ENCODE measurements at regions not wholly inside any gene's neighbourhood (a gene's known extent, or its start where the extent isn't known, plus 50 kb on each side); places are given as distances from the start of the nearest gene placed in this dataset.

- Mint-ChIP-seq H3K27me3 (ENCODE audit: low read depth) (no peaks in the 10 kb centered on the region), H3K36me3 (ENCODE audit: insufficient read depth in 2 of 2) (no peaks in the 10 kb centered on the region), H3K27ac (no peak overlapping the region), H3K4me1 (ENCODE audit: low read depth) (no peaks in the 10 kb centered on the region), H3K4me3 (no peak overlapping the region), H3K9me3 (no peaks in the 10 kb centered on the region)
- no peak for DNase-seq
- ATAC-seq (replicated peaks in 1 of 2): no peak
Observed at GRCh38 chr4:100804576-100805360, 286.9 kb upstream of the EMCN start.

- Mint-ChIP-seq H3K9me3 (no peaks in the 10 kb centered on the region), H3K27me3 (ENCODE audit: low read depth) (no peaks in the 10 kb centered on the region), H3K4me1 (ENCODE audit: low read depth) (no peaks in the 10 kb centered on the region), H3K27ac (no peak overlapping the region), H3K4me3 (no peak overlapping the region), H3K36me3 (ENCODE audit: insufficient read depth in 2 of 2) (no peaks in the 10 kb centered on the region)
- DNase-seq: no peak
- ATAC-seq (replicated peaks in 1 of 2): no peak
Observed at GRCh38 chr4:100803751-100804150, 285.9 kb upstream of the EMCN start.

- ATAC-seq (replicated peaks in 1 of 2): no peak
Observed at GRCh38 chr4:100799761-100800539, 282.1 kb upstream of the EMCN start.

GRCh38 chr4:100797791-100798190 is 280.0 kb upstream of the EMCN start:
- H3K9me3 Mint-ChIP-seq: no peaks in the 10 kb centered on the region

More at GRCh38 chr4:100799761-100800539, 282.1 kb upstream of the EMCN start:
- Mint-ChIP-seq H3K4me1 (ENCODE audit: low read depth) (no peaks in the 10 kb centered on the region), H3K4me3 (no peak overlapping the region), H3K27me3 (ENCODE audit: low read depth) (no peaks in the 10 kb centered on the region), H3K9me3 (no peaks in the 10 kb centered on the region), H3K27ac (no peak overlapping the region), H3K36me3 (ENCODE audit: insufficient read depth in 2 of 2) (no peaks in the 10 kb centered on the region)
- no peak for DNase-seq

GRCh38 chr4:100797356-100797755 is 279.5 kb upstream of the EMCN start:
- Mint-ChIP-seq H3K27me3 (ENCODE audit: low read depth) (no peaks in the 10 kb centered on the region), H3K4me3 (no peak overlapping the region), H3K9me3 (no peaks in the 10 kb centered on the region), H3K36me3 (ENCODE audit: insufficient read depth in 2 of 2) (no peaks in the 10 kb centered on the region), H3K27ac (no peak overlapping the region), H3K4me1 (ENCODE audit: low read depth) (no peaks in the 10 kb centered on the region)
- DNase-seq: no peak
- ATAC-seq (replicated peaks in 1 of 2): no peak

More at GRCh38 chr4:100797791-100798190, 280.0 kb upstream of the EMCN start:
- Mint-ChIP-seq H3K4me3 (no peak overlapping the region), H3K27me3 (ENCODE audit: low read depth) (no peaks in the 10 kb centered on the region), H3K36me3 (ENCODE audit: insufficient read depth in 2 of 2) (no peaks in the 10 kb centered on the region), H3K27ac (no peak overlapping the region), H3K4me1 (ENCODE audit: low read depth) (no peaks in the 10 kb centered on the region)
- ATAC-seq (replicated peaks in 1 of 2) (no peak), DNase-seq (no peak)

GRCh38 chr4:100796332-100796731 is 278.5 kb upstream of the EMCN start:
- ATAC-seq (replicated peaks in 1 of 2): no peak
- Mint-ChIP-seq H3K4me1 (ENCODE audit: low read depth) (no peaks in the 10 kb centered on the region), H3K27me3 (ENCODE audit: low read depth) (no peaks in the 10 kb centered on the region), H3K9me3 (no peaks in the 10 kb centered on the region), H3K27ac (no peak overlapping the region), H3K4me3 (no peak overlapping the region), H3K36me3 (ENCODE audit: insufficient read depth in 2 of 2) (no peaks in the 10 kb centered on the region)
- no peak for DNase-seq

GRCh38 chr4:100795581-100795980 is 277.8 kb upstream of the EMCN start:
- Mint-ChIP-seq H3K27me3 (ENCODE audit: low read depth) (no peaks in the 10 kb centered on the region), H3K4me1 (ENCODE audit: low read depth) (no peaks in the 10 kb centered on the region), H3K4me3 (no peak overlapping the region), H3K36me3 (ENCODE audit: insufficient read depth in 2 of 2) (no peaks in the 10 kb centered on the region), H3K9me3 (no peaks in the 10 kb centered on the region), H3K27ac (no peak overlapping the region)
- DNase-seq: no peak
- ATAC-seq (replicated peaks in 1 of 2): no peak

- no peak overlapping the region for H3K27ac Mint-ChIP-seq
- H3K4me3 Mint-ChIP-seq: no peak overlapping the region
- DNase-seq: no peak
- no peaks in the 10 kb centered on the region for H3K4me1 Mint-ChIP-seq (ENCODE audit: low read depth)
- no peak for ATAC-seq (replicated peaks in 1 of 2)
- no peaks in the 10 kb centered on the region for H3K36me3 Mint-ChIP-seq (ENCODE audit: insufficient read depth in 2 of 2)
- H3K27me3 Mint-ChIP-seq (ENCODE audit: low read depth): no peaks in the 10 kb centered on the region
- H3K9me3 Mint-ChIP-seq: no peaks in the 10 kb centered on the region
Observed at GRCh38 chr4:100790836-100791615, 273.2 kb upstream of the EMCN start.

GRCh38 chr4:100789991-100790390 is 272.2 kb upstream of the EMCN start:
- no peak overlapping the region for H3K27ac Mint-ChIP-seq
- ATAC-seq (replicated peaks in 1 of 2): no peak
- H3K9me3 Mint-ChIP-seq: no peaks in the 10 kb centered on the region
- H3K4me1 Mint-ChIP-seq (ENCODE audit: low read depth): no peaks in the 10 kb centered on the region
- no peaks in the 10 kb centered on the region for H3K27me3 Mint-ChIP-seq (ENCODE audit: low read depth)
- DNase-seq: no peak
- no peak overlapping the region for H3K4me3 Mint-ChIP-seq
- no peaks in the 10 kb centered on the region for H3K36me3 Mint-ChIP-seq (ENCODE audit: insufficient read depth in 2 of 2)

GRCh38 chr4:100786481-100786880 is 268.7 kb upstream of the EMCN start:
- H3K27me3 Mint-ChIP-seq (ENCODE audit: low read depth): no peaks in the 10 kb centered on the region
- no peaks in the 10 kb centered on the region for H3K9me3 Mint-ChIP-seq
- H3K4me1 Mint-ChIP-seq (ENCODE audit: low read depth): no peaks in the 10 kb centered on the region
- DNase-seq (no peak), ATAC-seq (replicated peaks in 1 of 2) (no peak)
- H3K4me3 Mint-ChIP-seq: no peak overlapping the region
- no peaks in the 10 kb centered on the region for H3K36me3 Mint-ChIP-seq (ENCODE audit: insufficient read depth in 2 of 2)
- H3K27ac Mint-ChIP-seq: no peak overlapping the region

GRCh38 chr4:100782356-100782755 is 264.5 kb upstream of the EMCN start:
- no peaks in the 10 kb centered on the region for H3K4me1 Mint-ChIP-seq (ENCODE audit: low read depth)
- no peak overlapping the region for H3K4me3 Mint-ChIP-seq
- ATAC-seq (replicated peaks in 1 of 2) (no peak), DNase-seq (no peak)
- no peak overlapping the region for H3K27ac Mint-ChIP-seq
- no peaks in the 10 kb centered on the region for H3K36me3 Mint-ChIP-seq (ENCODE audit: insufficient read depth in 2 of 2)
- no peaks in the 10 kb centered on the region for H3K27me3 Mint-ChIP-seq (ENCODE audit: low read depth)
- peaks cover 0 to 2% of the 10 kb centered on the region in 2 donors for H3K9me3 Mint-ChIP-seq

- H3K27me3 Mint-ChIP-seq (ENCODE audit: low read depth): no peaks in the 10 kb centered on the region
Observed at GRCh38 chr4:100781435-100781834, 263.6 kb upstream of the EMCN start.

GRCh38 chr4:100780126-100780525 is 262.3 kb upstream of the EMCN start:
- Mint-ChIP-seq H3K4me3 (no peak overlapping the region), H3K9me3 (peaks cover 2 to 6% of the 10 kb centered on the region in 2 donors), H3K27me3 (ENCODE audit: low read depth) (no peaks in the 10 kb centered on the region), H3K27ac (no peak overlapping the region), H3K4me1 (ENCODE audit: low read depth) (no peaks in the 10 kb centered on the region), H3K36me3 (ENCODE audit: insufficient read depth in 2 of 2) (peaks cover 0 to 3% of the 10 kb centered on the region in 2 donors)
- no peak for ATAC-seq (replicated peaks in 1 of 2)
- DNase-seq: no peak

More at GRCh38 chr4:100781435-100781834, 263.6 kb upstream of the EMCN start:
- Mint-ChIP-seq H3K4me3 (no peak overlapping the region), H3K27ac (no peak overlapping the region), H3K36me3 (ENCODE audit: insufficient read depth in 2 of 2) (no peaks in the 10 kb centered on the region), H3K4me1 (ENCODE audit: low read depth) (no peaks in the 10 kb centered on the region), H3K9me3 (peaks cover 0 to 2% of the 10 kb centered on the region in 2 donors)
- DNase-seq (no peak), ATAC-seq (replicated peaks in 1 of 2) (no peak)

All from activated T-cell treated with anti-CD3 and anti-CD28 coated beads, Interleukin-2, amount 50 U/mL, for 72 hours (primary cell).